H9 (cell line): ENCODE measurements at regions not wholly inside any gene's neighbourhood (a gene's known extent, or its start where the extent isn't known, plus 50 kb on each side); places are given as distances from the start of the nearest gene placed in this dataset.

Source experiments
- DNase-seq: peaks from one replicate; pipeline ENCODE4 v3.0.0-alpha.2; 2017
- H2AFZ ChIP-seq: one replicate; pipeline ENCODE4 v1.6.1; 2013; ENCODE audit warnings: mild to moderate bottlenecking, low read length, control low read depth, moderate library complexity
- H2AK5ac ChIP-seq: 2 replicates; pipeline ENCODE4 v1.6.1; 2013; ENCODE audit warnings: low read length, control low read depth, mixed read lengths; ENCODE audit not compliant: insufficient read length
- H2BK120ac ChIP-seq: one replicate; pipeline ENCODE4 v1.6.1; 2013; ENCODE audit warnings: low read depth, mild to moderate bottlenecking, low read length, control low read depth, inconsistent platforms; ENCODE audit not compliant: poor library complexity, severe bottlenecking
- H2BK12ac ChIP-seq: 2 replicates; pipeline ENCODE4 v1.6.1; 2013; ENCODE audit warnings: low read length, control low read depth, mixed read lengths, low read depth; ENCODE audit not compliant: insufficient read length
- H2BK15ac ChIP-seq: 2 replicates; pipeline ENCODE4 v1.6.1; 2013; ENCODE audit warnings: low read depth, low read length, control low read depth
- H2BK20ac ChIP-seq: one replicate; pipeline ENCODE4 v1.6.1; 2013; ENCODE audit warnings: low read depth, mild to moderate bottlenecking, low read length, control low read depth, inconsistent platforms; ENCODE audit not compliant: poor library complexity, severe bottlenecking
- H2BK5ac ChIP-seq: 2 replicates; pipeline ENCODE4 v1.6.1; 2013; ENCODE audit warnings: low read length, control low read depth, mixed read lengths; ENCODE audit not compliant: insufficient read length
- H3K14ac ChIP-seq: 2 replicates; pipeline ENCODE4 v1.6.1; 2013; ENCODE audit warnings: low read length, control low read depth; ENCODE audit not compliant: insufficient read depth
- H3K18ac ChIP-seq: 2 replicates; pipeline ENCODE4 v1.6.1; 2013; ENCODE audit warnings: low read depth, mild to moderate bottlenecking, mixed read lengths, low read length, control low read depth; ENCODE audit not compliant: insufficient read length
- H3K23ac ChIP-seq: 2 replicates; pipeline ENCODE4 v1.6.1; 2013; ENCODE audit warnings: low read length, control low read depth, mixed read lengths, low read depth; ENCODE audit not compliant: insufficient read length
- H3K23me2 ChIP-seq: 2 replicates; pipeline ENCODE4 v1.6.1; 2013; ENCODE audit warnings: low read depth, mild to moderate bottlenecking, mixed read lengths, low read length, control low read depth; ENCODE audit not compliant: insufficient read length, poor library complexity, severe bottlenecking
- H3K27ac ChIP-seq: 2 replicates; pipeline ENCODE4 v1.5.1; 2013; ENCODE audit warnings: low read length, control low read depth, mixed read lengths, low read depth; ENCODE audit not compliant: insufficient read length
- H3K27me3 ChIP-seq: 2 replicates; pipeline ENCODE4 v1.6.1; 2013; ENCODE audit warnings: low read length, control low read depth, inconsistent platforms; ENCODE audit not compliant: insufficient read depth
- H3K4ac ChIP-seq: 2 replicates; pipeline ENCODE4 v1.6.1; 2013; ENCODE audit warnings: low read depth, mild to moderate bottlenecking, control low read depth, inconsistent platforms, low read length, moderate library complexity
- H3K4me1 ChIP-seq: 2 replicates; pipeline ENCODE4 v1.6.1; 2013; ENCODE audit warnings: low read length, control low read depth, inconsistent platforms; ENCODE audit not compliant: insufficient read depth
- H3K4me2 ChIP-seq: 2 replicates; pipeline ENCODE4 v1.6.1; 2013; ENCODE audit warnings: low read length, control low read depth, mixed read lengths; ENCODE audit not compliant: insufficient read length, insufficient read depth
- H3K56ac ChIP-seq: 2 replicates; pipeline ENCODE4 v1.6.1; 2013; ENCODE audit warnings: low read depth, mild to moderate bottlenecking, mixed read lengths, low read length, control low read depth; ENCODE audit not compliant: insufficient read length
- H3K79me1 ChIP-seq: 2 replicates; pipeline ENCODE4 v1.6.1; 2013; ENCODE audit warnings: low read depth, mild to moderate bottlenecking, moderate library complexity, low read length, control low read depth, inconsistent platforms; ENCODE audit not compliant: insufficient read depth, poor library complexity, severe bottlenecking
- H3K79me2 ChIP-seq: 2 replicates; pipeline ENCODE4 v1.6.1; 2013; ENCODE audit warnings: low read length, control low read depth, inconsistent platforms; ENCODE audit not compliant: insufficient read depth
- H3K9ac ChIP-seq: 2 replicates; pipeline ENCODE4 v1.6.1; 2013; ENCODE audit warnings: low read length, control low read depth, mixed read lengths; ENCODE audit not compliant: insufficient read length; ENCODE audit errors: extremely low read depth
- H3K9me3 ChIP-seq: one replicate; pipeline ENCODE4 v1.6.1; 2013; ENCODE audit warnings: low read depth, low read length, inconsistent platforms; ENCODE audit not compliant: control insufficient read depth
- H3T11ph ChIP-seq: one replicate; pipeline ENCODE4 v1.6.1; 2013; ENCODE audit warnings: mild to moderate bottlenecking, low read length, control low read depth, inconsistent platforms
- H4K20me1 ChIP-seq: one replicate; pipeline ENCODE4 v1.6.1; 2013; ENCODE audit not compliant: control insufficient read depth, insufficient read length, insufficient read depth
- H4K5ac ChIP-seq: 2 replicates; pipeline ENCODE4 v1.6.1; 2013; ENCODE audit warnings: low read depth, mild to moderate bottlenecking, mixed read lengths, low read length, control low read depth; ENCODE audit not compliant: insufficient read length
- H4K8ac ChIP-seq: replicated peaks from 2 replicates; pipeline ENCODE4 v1.6.1; 2013; ENCODE audit warnings: low read length, control low read depth, mixed read lengths, low read depth; ENCODE audit not compliant: insufficient read length
- H4K91ac ChIP-seq: 2 replicates; pipeline ENCODE4 v1.6.1; 2013; ENCODE audit warnings: low read depth, mild to moderate bottlenecking, moderate library complexity, mixed read lengths, low read length, control low read depth; ENCODE audit not compliant: insufficient read length
- H3K27ac Mint-ChIP-seq, 3 experiments: 2 replicates in 2 of 3; 3 replicates in 1 of 3; pipeline ENCODE4 v1.8.0; 2020 to 2021; ENCODE audit warnings: mixed read lengths in 3 of 3, mild to moderate bottlenecking in 1 of 3, moderate library complexity in 1 of 3
- H3K27me3 Mint-ChIP-seq: 2 replicates; pipeline ENCODE4 v1.8.0; 2021; ENCODE audit warnings: low read depth, mild to moderate bottlenecking, moderate library complexity, mixed read lengths
- H3K36me3 Mint-ChIP-seq, 3 experiments: 2 replicates in 2 of 3; 3 replicates in 1 of 3; pipeline ENCODE4 v1.8.0; 2020 to 2021; ENCODE audit warnings: low read depth in 3 of 3, mixed read lengths in 3 of 3; ENCODE audit not compliant: insufficient read depth in 1 of 3
- H3K4me1 Mint-ChIP-seq, 2 experiments: 2 replicates each; pipeline ENCODE4 v1.8.0; 2020; ENCODE audit warnings: mixed read lengths in 2 of 2
- H3K4me3 Mint-ChIP-seq, 2 experiments: 2 replicates in 1 of 2; 3 replicates in 1 of 2; pipeline ENCODE4 v1.8.0; 2020 to 2021; ENCODE audit warnings: mild to moderate bottlenecking in 2 of 2, mixed read lengths in 2 of 2, moderate library complexity in 1 of 2
- H3K9me3 Mint-ChIP-seq, 2 experiments: 2 replicates in 1 of 2; 3 replicates in 1 of 2; pipeline ENCODE4 v1.8.0; 2020; ENCODE audit warnings: mild to moderate bottlenecking in 2 of 2, mixed read lengths in 2 of 2, moderate library complexity in 1 of 2
- CTCF ChIP-seq: fragments of 200-600 bp; sonication (generic); conservative IDR thresholded peaks from 3 replicates; pipeline ENCODE4 v1.8.0; 2021; ENCODE audit warnings: antibody characterized with exemption, mild to moderate bottlenecking
- WGBS: extraction: QIAGEN DNeasy Blood & Tissue Kit; methylation state at CpG from one replicate; pipeline ENCODE4 v1.1.7; 2013; ENCODE audit warnings: missing lambda C conversion rate, low lambda C conversion rate, mixed read lengths; ENCODE audit not compliant: insufficient read length; ENCODE audit errors: extremely low coverage; 5-methylcytosine and 5-hydroxymethylcytosine counted together

GRCh38 chr7:132001146-132001545 lies 444.7 kb upstream of the PODXL start:
- Histone ChIP-seq H3K9me3 (no peaks in the 10 kb centered on the region), H3K23ac (no peak overlapping the region), H4K8ac (no peak overlapping the region), H2BK20ac (no peak overlapping the region), H2BK120ac (no peak overlapping the region), H3K9ac (no peak overlapping the region), H3K4me2 (no peak overlapping the region), H3K4me1 (no peaks in the 10 kb centered on the region), H4K20me1 (no peaks in the 10 kb centered on the region), H4K91ac (no peak overlapping the region), H4K5ac (no peak overlapping the region), H2BK5ac (no peak overlapping the region), H3K4ac (no peak overlapping the region), H2AFZ (no peak overlapping the region), H3K79me2 (no peaks in the 10 kb centered on the region), H3K14ac (no peak overlapping the region), H3K23me2 (no peaks in the 10 kb centered on the region), H2AK5ac (no peak overlapping the region), H3K27me3 (no peaks in the 10 kb centered on the region; the same call in 1 of the 2 replicates), H2BK15ac (no peak overlapping the region), H3K18ac (no peak overlapping the region), H3K27ac (no peak overlapping the region), H3T11ph (no peak overlapping the region), H3K56ac (no peak overlapping the region), H2BK12ac (no peak overlapping the region), H3K79me1 (no peaks in the 10 kb centered on the region)
- no CpG with 5 or more reads among the region's 2 CpGs for WGBS
- H3K36me3 Mint-ChIP-seq: no peaks in the 10 kb centered on the region
- no peak overlapping the region for H3K4me3 Mint-ChIP-seq
- H3K27ac Mint-ChIP-seq: no peak overlapping the region
- no peak for DNase-seq
- H3K9me3 Mint-ChIP-seq: no peaks in the 10 kb centered on the region
- peaks cover 0 to 2% of the 10 kb centered on the region in 2 experiments; a peak in 1 of 4 replicates for H3K4me1 Mint-ChIP-seq
- no peak for TF ChIP-seq CTCF
- H3K27me3 Mint-ChIP-seq: peaks cover 5% of the 10 kb centered on the region; the same call in 1 of the 2 replicates
